A549 (cell line): ENCODE measurements at regions not wholly inside any gene's neighbourhood (a gene's known extent, or its start where the extent isn't known, plus 50 kb on each side); places are given as distances from the start of the nearest gene placed in this dataset.

Source experiments
- EHMT2 ChIP-seq: fragments of 200-600 bp; sonication (generic); IDR thresholded peaks from 2 replicates; pipeline ENCODE4 v1.6.1; 2016; ENCODE audit warnings: antibody characterized with exemption, low read depth, mild to moderate bottlenecking, moderate library complexity
- EP300 ChIP-seq, 2 experiments: fragments of >200 bp; sonication (Bioruptor Twin); formaldehyde crosslinking; IDR thresholded peaks; 2 replicates in 1 of 2; 3 replicates in 1 of 2; pipeline ENCODE4 v1.6.1; 2016 to 2017
- ZFP36 ChIP-seq: fragments of 450-650 bp; IDR thresholded peaks from 2 replicates; pipeline ENCODE4 v1.6.1; 2014; ENCODE audit warnings: borderline replicate concordance; ENCODE audit not compliant: partially characterized antibody

DNA sequence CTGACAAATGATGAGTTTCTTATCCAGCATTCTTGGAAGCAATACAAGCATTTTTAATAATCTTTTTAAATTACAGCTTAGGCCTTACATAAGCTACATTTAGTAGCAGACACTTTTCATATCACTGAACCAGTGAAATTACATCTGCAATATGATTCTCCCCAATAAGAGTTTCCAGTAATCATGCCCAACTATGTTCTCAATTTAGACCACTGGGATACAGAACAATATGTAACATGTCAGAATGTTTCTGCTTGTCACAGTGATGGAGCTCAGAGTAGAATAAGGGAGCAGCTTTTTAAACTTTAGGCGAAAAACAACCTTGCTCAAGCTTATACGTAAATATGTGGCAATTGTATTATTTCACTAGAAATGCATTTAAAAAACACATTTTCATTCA, 1132.2 kb downstream of the FAT4 start:
- TF ChIP-seq EP300 (IDR thresholded peaks at IDR 0.05): no peak
- no peak for TF ChIP-seq ZFP36
- TF ChIP-seq EHMT2: no peak
